ENCODE measurements at regions not wholly inside any gene's neighbourhood (a gene's known extent, or its start where the extent isn't known, plus 50 kb on each side); places are given as distances from the start of the nearest gene placed in this dataset.

DNA sequence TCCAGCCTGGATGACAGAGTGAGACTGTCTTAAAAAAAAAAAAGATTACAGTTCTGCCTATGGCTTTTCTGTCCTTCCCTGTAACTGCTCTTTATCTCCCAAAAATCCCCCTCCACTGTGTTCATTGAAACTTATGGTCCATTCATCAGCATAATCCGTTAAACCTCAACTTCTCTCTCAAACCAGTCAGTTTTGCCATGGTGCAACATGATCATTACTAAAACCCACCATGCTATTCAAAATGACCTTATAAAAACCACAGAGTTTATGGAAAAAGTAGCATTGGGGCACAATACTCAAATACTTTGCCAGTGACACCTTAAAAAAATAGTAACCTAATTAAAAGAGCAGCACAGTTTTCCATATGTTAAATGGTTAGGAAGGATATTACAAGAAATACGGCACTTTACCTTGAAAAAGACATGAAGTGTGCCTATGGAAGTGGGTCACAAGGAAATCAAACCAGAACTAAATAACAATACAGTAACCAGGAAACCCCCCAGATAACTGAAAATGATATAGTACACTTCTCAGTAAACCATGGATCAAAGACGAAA is 74.0 kb upstream of the ST8SIA6 start:
- no peak for TF ChIP-seq POLR2A (IDR thresholded peaks at IDR 0.05)
- TF ChIP-seq, protein P1, sequence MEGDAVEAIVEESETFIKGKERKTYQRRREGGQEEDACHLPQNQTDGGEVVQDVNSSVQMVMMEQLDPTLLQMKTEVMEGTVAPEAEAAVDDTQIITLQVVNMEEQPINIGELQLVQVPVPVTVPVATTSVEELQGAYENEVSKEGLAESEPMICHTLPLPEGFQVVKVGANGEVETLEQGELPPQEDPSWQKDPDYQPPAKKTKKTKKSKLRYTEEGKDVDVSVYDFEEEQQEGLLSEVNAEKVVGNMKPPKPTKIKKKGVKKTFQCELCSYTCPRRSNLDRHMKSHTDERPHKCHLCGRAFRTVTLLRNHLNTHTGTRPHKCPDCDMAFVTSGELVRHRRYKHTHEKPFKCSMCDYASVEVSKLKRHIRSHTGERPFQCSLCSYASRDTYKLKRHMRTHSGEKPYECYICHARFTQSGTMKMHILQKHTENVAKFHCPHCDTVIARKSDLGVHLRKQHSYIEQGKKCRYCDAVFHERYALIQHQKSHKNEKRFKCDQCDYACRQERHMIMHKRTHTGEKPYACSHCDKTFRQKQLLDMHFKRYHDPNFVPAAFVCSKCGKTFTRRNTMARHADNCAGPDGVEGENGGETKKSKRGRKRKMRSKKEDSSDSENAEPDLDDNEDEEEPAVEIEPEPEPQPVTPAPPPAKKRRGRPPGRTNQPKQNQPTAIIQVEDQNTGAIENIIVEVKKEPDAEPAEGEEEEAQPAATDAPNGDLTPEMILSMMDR (IDR thresholded peaks at IDR 0.05 in 8 of 11, conservative IDR thresholded peaks at IDR 0.05 in 3 of 11): no peak
